HG03064 (cell line): ENCODE measurements at regions not wholly inside any gene's neighbourhood (a gene's known extent, or its start where the extent isn't known, plus 50 kb on each side); places are given as distances from the start of the nearest gene placed in this dataset.
"Not testable (repeated sequence)": the region's sequence is repeated elsewhere in the genome, so short reads cannot be mapped to it uniquely, and the experiment has no call there.

ENCODE experiments used
- ATAC-seq: cut with Tn5 transposase; IDR thresholded peaks from one replicate; pipeline ENCODE4 v1.9.1; 2021; ENCODE audit warnings: low read depth; ENCODE audit not compliant: unreplicated experiment

DNA sequence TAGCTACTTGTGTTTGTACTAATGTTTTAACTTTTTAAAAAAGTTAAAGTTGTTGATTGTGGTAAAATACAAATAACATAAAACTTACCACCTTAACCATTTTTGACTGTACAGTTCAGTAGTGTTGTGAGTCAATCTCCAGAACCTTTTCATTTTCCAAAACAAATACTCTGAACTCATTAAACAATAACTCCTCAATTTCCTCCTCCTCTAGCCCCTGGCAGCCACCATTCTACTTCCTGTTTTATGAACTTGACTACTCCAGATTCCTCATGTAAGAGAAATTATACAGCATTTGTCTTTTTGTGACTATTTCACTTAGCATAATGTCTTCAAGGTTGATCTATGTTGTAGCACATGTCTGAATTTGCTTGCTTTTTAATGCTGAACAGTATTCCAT is 299.1 kb upstream of the AMIGO2 start:
- no peak for ATAC-seq

DNA sequence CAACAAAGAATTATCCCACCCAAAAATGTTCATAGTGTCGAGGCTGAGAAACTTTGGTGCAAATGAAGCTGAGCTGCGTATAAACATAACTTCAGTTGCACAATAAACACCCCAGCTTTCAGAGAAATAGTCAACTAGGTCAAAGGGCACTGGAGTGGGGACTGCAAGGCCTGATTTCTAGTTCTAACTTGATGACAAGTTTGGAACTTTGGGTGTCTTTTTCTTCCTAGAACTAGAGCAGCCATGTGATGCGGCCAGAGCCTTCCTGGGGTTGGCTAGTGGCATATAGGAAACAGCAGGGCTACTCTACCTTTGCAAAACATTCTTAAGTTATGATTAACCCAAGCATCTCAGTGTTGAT is 298.4 kb upstream of the AMIGO2 start:
- no peak for ATAC-seq

DNA sequence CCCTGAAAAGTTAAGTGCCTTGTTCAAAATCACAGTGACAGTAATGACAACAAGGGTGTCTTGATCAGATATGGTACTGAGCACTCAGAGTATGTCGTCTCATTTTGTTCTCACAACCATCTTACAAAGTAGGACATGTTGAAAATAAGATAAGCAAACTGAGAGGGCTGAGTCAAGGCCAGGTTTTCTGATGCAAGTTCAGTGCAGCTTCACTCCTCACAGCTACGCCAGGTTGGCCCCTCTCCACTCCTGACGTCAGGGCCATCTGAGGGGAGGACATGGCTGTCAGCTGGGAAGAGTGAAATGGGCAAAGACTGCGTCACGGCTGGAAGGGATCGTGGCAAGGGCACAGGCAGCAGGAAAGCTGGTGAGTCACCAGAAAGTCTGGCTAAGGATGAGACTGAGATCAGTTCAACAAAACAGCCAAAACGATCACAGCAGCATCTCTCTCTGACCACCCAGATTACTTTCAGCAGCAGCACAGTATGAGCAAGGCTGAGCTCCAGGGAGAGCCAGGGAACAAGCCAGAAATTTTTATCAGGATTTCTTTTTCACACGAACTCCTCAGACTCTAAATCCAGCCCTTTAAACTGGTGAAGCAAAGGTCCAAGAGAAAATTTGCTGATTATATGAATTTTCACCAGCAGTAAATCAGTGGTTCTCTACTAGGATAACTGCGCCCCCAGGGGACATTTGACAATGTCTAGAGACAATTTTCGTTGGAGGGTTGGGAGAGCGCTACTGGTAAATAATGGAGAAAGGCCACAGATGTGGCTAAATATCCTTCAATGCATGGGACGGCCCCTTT is 297.9 kb upstream of the AMIGO2 start:
- ATAC-seq = no peak

DNA sequence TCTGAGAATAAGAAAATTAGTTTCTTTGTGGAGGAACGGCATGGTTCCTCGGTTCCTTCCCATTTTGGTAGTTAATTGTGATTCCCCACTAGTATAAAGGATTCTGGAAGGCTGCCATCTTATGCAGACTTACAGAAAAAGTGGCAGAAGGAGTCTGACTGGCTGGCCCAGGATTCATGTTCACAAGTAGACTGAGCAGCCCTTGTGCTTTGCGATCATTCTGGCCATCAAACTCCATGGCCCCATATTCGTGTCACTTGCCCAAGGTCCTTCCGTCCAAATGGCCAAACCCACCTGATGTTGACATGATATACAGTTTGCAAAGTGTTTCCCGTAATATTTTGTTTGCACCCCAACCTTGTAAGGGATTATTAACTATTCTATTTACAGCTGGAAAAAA is 297.2 kb upstream of the AMIGO2 start:
- ATAC-seq = no peak

DNA sequence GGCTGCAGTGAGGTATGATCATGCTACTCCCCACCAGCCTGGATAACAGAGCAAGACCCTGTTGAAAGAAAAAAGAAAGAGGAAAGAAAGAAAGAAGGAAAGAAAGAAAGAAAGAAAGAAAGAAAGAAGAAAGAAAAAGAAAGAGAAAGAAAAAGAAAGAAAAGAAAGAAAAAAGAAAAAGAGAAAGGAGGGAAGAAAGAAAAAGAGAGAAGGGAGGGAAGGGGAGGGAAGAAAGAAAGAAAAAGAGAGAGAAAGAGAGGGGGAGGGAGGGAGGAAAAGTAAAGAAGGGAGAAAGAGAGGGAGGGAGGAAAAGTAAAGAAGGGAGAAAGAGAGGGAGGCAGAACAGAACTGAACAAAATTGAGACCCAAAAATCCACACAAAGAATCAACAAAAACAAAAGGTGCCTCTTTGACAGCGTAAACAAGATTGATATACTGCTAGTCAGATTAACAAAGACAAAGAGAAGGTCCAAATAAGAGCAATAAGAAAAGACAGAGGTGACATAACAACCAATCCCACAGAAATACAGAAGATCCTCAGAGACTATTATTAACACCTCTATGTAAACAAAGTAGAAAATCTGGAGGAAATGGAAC is 293.9 kb upstream of the AMIGO2 start:
- no peak for ATAC-seq

DNA sequence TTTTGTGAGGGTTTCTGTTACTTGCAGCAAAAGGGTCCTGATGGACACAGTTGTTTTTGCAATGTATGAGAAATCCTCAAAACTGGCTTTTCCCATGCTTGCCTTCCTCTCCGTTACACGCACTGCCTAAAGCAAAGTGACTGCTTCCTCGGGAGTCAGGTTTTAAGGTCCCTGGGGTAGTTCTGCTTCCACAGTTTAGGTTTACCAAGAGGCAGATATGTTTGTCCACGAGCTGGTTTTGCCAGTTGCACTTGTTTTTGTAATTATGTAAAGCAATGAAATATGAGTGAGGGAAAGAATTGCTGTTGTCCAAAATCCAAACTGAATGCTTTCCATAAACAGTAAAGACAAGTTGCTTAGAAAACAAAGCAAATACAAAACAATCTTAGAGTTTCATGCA is 290.7 kb upstream of the AMIGO2 start:
- no peak for ATAC-seq

DNA sequence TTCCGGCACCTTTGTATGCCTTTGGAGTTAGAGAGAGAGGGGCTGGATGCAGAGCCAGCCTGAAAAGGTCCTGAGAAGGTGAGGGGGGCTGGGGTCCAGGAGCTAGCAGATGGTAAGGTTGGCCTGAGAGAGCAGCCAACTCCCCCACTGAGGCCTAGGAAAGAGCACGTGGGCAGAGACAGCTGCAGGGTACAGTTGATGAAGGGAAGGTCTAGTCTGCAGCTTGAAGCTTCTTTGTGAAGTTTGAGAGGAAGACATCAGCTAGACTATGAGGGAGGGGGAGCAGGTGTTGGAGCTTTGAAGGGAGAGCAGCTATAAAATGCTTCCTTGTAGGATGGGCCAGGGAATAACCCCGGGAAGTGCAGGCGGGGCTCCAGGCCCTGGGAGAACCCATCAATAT is 289.3 kb upstream of the AMIGO2 start:
- ATAC-seq = no peak

DNA sequence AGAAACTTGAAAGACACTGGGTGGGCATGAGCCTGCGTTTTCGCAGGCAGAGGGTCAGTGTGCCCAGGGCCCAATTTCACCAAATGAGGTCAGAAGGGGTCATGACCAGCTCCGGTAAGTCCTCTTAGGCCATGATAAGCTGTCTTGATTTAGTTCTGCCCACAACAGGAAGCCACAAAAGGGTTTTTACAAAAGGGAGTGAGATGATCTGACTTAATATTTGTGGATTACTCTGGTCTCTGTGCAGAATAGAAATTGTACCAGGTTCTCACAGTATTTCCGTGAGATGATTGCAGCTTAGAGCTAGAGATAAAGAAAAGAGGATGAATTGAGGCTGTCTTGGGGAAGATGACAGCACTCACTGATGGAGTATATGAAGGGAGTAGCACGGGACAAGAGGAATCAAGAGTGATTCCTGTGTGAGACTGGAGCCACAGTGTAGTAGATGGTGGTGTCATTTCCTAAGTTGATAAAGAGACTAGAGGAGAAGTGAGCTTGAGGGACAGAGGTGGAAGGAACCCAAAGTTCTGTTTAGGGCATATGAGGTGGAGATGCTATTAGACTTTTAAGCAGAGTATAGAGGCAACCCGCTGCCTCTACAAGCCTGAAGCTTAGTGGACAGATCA is 288.3 kb upstream of the AMIGO2 start:
- no peak for ATAC-seq

DNA sequence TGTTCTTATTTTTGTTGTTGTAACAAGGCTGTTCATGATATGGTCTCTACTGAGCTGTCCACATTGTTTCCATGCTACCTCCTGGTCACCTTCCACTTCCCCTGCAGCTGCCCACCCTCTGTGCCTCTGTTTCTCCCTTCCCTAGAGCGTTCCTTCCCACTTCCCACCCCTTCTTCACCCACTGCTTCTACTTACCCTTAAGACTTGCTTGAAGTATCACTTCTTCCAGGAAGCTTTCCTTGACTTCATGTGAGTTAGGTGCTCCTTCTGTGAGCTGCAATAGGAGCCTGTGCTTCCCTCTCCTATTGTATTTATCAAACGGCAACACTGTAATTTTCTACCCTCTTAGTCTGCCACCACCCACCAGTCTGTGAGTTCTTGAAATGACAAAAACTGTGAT is 286.8 kb upstream of the AMIGO2 start:
- no peak for ATAC-seq

DNA sequence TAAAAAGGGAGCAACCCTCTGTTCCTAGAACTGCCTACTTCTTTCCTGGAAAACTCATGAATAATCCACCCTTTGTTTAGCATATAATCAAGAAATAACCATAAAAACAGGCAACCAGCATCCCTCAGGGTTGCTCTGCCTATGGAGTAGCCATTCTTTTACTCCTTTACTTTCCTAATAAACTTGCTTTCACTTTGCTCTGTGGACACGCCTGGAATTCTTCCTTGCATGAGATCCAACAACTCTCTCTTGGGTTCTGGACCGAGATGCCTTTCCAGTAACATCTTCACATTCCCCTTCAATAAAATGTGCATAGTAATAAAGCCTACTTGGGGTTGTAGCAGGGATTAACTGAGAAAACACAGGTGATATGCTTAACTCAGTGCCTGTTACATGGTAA is 286.4 kb upstream of the AMIGO2 start:
- ATAC-seq = no peak

DNA sequence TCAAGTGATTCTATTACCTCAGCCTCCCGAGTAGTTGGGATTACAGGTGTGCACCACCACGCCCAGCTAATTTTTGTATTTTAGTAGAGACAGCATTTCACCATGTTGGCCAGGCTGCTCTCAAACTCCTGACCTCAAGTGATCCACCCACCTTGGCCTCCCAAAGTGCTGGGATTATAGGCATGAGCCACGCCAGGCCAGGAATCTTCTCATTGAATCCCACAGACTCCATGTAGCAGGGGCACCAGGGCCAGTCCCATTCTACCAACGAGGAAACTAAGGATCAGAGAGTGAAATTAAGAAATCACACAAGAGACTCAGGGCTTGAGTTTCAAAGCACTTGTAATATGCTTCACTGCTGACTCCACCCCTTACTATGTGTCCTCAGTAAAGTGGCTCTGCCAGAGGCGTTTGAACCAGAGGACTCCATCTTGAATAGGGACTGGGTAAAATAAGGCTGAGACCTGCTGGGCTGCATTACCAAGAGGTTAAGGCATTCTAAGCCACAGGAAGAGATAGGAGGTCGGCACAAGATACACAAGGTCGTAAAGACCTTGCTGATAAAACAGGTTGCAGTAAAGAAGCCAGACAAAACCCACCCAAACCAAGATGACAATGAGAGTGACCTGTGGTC is 285.8 kb upstream of the AMIGO2 start:
- not testable (repeated sequence) for ATAC-seq

DNA sequence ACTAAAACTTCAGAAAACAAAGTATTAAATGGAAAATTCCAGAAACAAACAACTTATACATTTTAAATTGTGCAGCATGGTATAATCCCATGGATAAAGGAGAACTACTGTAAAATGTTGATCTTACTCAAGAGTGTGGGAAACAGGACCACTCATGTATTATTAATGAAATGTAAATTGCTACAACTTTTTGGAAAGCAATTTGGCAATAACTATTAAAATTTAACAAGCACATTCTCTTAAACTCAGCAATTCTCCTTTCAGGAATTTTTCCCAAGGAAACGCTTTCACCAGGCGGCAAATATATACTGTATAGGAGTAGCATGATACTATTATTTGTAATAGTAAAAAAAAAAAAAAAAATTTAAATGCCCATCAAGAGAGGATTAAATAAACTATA is 284.5 kb upstream of the AMIGO2 start:
- no peak for ATAC-seq

DNA sequence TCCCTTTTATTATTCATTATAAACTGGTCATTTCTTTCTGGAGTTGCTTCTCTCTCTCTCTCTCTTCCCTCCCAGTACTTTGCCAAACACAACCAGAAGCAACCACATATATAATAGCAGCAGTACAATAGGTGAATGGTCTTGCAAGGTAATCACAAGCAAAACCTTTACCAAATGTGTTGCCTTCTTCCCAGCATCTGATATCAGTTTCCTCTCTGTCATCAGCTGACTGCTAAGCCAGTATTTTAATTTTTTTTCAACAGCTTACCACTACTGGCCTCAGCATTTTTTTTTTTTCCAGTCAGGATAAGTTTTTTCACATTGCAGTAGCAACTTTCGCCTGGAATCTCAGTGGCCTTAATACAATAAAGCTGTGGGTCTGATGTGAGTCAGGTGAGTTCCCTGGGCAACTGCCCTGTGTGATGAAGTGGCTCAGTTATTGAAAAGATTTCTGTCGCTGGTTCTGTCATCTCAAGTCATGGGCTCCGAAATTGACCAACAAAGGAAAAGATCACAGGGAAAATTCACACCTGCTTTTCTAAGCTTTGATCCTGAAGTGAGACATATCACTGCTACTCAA is 282.5 kb upstream of the AMIGO2 start:
- ATAC-seq = no peak

DNA sequence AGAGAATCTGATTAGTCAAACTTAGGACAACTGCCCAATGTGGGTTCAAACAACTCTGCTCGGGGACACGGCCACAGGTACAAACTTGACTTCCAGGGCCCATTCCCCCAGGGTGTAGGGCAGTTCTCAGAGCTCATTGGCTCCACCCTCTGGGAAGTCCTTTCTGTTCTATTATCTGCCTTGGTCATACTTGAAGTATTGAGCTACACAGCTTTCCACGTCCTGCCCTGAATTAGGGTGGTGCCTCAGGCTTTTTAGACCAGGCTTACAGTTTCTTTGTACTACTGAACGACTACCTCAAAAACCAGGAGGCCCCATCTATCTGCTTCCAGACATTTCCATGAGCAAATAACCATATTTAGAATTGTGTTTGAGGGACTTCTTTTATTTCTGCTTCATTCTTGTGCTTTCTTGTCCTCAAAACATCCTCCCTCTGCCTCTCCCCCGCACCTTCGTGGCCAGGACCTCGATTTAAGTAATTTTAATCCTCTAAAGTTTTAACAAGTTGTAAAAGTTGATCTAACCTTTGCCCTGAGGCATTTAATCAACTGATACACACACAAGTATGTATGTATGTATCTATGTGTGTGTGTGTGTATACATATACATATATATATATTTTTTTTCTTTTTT is 281.7 kb upstream of the AMIGO2 start:
- peak; percentile 65 for ATAC-seq

DNA sequence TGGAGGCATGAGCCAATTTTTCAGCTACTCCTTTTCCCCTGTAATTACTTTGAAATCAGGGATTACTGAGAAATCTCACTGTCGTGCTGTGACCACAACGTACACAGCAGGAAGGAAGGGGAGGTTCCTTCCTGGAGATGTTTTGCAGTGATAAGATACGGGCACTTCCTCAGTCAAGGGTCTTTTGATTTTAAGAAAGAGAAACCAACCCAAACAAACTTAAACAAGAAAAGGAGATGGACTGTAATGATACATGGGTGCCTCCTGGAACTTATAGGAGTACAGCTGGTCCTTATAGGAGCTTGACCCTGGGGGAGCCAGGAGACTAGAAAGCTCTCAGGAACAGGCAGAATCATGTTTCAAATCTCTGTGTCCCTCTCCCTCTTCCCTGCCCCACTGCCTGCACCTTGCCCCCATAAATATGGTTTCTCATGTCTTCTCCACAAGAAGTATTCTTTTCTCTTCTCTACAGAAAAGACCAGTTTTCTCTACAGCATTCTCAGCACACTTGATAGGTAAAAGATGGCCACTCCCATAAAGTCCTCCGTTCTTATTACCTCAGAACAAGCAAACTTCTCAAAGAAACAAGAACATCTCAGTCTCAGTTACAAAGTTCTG is 281.1 kb upstream of the AMIGO2 start:
- peak; percentile 28 for ATAC-seq

DNA sequence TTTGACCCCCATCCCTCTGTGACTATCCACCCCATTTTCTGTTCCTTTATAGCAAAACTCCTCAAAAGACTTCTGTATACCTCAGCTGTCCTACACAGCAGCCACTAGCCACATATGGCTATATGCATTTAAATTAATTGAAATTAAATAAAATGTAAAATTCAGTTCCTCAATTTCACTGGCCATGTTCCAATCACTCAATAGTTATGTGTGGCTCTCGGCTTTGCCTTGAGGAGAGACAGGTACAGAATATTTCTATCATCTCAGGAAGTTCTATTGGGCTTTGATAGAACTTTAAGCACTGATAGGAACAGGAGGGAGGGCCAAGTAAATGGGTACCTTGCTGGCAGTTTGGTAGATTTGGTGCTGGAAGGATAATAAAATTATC is 280.3 kb upstream of the AMIGO2 start:
- no peak for ATAC-seq

DNA sequence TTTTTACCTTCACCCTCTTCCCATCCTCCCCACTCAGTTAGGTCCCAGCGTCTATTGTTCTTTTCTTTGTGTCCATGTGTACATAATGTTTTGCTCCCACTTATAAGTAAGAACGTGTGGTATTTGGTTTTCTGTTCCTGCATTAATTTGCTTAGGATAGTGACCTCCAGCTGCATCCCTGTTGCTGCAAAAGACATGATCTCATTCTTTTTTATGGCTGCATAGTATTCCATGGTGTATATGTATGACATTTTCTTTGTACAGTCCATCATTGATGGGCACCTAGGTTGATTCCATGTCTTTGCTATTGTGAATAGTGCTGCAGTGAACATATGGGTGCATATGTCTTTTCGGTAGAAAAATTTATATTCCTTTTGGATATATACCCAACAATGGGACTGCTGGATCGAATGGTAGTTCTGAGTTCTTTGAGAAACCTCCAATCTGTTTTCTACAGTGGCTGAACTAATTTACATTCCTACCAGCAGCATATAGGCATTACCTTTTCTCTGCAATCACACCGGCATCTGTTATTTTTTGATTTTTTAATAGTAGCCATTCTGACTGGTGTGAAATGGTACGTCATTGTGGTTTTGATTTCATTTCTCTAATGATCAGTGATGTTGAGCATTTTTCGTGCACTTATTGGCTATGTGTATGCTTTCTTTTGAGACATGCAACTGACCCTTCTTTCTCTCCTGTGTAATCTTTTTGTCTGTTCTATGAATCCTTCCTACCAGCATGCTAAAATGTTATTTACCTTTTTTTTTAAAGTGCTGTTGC is 279.7 kb upstream of the AMIGO2 start:
- ATAC-seq = no peak

DNA sequence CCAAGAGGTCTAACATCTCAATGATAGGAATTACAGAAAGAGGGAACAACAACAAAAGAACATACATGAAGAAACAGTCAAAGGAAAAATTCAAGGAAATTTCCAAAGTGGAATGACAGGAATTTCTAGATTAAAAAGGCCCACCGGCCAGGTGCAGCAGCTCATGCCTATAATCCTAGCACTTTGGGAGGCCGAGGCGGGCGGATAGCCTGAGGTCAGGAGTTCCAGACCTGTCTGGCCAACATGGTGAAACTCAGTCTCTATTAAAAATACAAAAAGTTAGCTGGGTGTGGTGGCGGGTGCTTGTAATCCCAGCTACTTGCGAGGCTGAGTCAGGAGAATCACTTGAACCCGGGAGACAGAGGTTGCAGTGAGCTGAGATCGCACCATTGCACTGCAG is 277.2 kb upstream of the AMIGO2 start:
- ATAC-seq = not testable (repeated sequence)

DNA sequence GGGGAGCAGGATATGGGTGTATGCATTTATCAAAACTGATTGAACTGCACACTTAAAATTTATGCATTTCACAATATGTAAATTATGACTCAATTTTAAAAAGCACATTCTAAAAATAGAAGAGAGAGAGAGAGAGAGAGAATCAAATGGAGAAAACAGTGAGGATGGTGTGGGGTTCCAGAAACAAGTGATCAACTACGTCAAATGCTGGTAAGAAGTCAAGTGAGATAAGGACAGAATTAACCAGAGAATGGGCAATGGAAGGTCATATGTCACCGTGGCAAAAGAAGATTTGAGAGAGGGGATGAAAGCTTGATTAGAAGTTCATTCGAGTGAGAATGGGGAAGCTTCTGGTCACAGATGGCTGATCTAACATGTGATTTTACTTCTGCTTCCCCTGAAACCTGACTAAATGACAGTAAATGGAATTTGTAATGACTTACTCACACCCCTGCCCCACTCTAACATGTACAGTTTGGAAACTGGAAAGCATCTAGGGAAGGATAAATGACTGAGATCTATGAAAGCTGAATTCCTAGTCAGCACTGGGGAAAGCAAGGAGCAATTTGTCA is 276.5 kb upstream of the AMIGO2 start:
- ATAC-seq = peak; percentile 58
